ENCODE measurements at regions not wholly inside any gene's neighbourhood (a gene's known extent, or its start where the extent isn't known, plus 50 kb on each side); places are given as distances from the start of the nearest gene placed in this dataset.

- TF ChIP-seq ZBTB33 (IDR thresholded peaks at IDR 0.05) (no peak), IRF3 (IDR thresholded peaks at IDR 0.05) (no peak), MEF2B (IDR thresholded peaks at IDR 0.05; ENCODE audit: partially characterized antibody, poor library complexity, severe bottlenecking) (no peak), FOXK2 (IDR thresholded peaks at IDR 0.05) (no peak), CEBPZ (IDR thresholded peaks at IDR 0.05; ENCODE audit: low read depth, low read length) (no peak), EP300 (IDR thresholded peaks at IDR 0.05; ENCODE audit: borderline replicate concordance in 1 of 2, control insufficient read depth in 1 of 2, low read depth in 2 of 2, low read length in 2 of 2) (no peak), NFXL1 (IDR thresholded peaks at IDR 0.05; ENCODE audit: borderline replicate concordance) (no peak), RUNX3 (IDR thresholded peaks at IDR 0.05; ENCODE audit: low read length) (no peak), IKZF2 (IDR thresholded peaks at IDR 0.05) (no peak), EED (IDR thresholded peaks at IDR 0.05; ENCODE audit: low read depth) (no peak), HDGF (IDR thresholded peaks at IDR 0.05) (no peak), SUZ12 (IDR thresholded peaks at IDR 0.05; ENCODE audit: unreplicated experiment) (no peak), RELB (IDR thresholded peaks at IDR 0.05; ENCODE audit: low read depth) (no peak), YBX1 (IDR thresholded peaks at IDR 0.05) (no peak), ASH2L (IDR thresholded peaks at IDR 0.05; ENCODE audit: borderline replicate concordance, low read depth) (no peak), ZNF592 (IDR thresholded peaks at IDR 0.05) (no peak), SREBF2 (IDR thresholded peaks at IDR 0.05; ENCODE audit: low read length) (no peak), SRF (IDR thresholded peaks at IDR 0.05; ENCODE audit: low read depth in 2 of 2, low read length in 2 of 2) (no peak)
These were observed 160.4 kb downstream of the CPEB2 start (continued) for GRCh38 chr4:15162465-15163283.
